Stimulated activated CD8-positive, alpha-beta memory T cell treated with anti-CD3 and anti-CD28 coated beads, Interleukin-12 subunit alpha, Interleukin-12 subunit beta, amount 100 ng/mL, for 1 hour (primary cell): ENCODE measurements at regions not wholly inside any gene's neighbourhood (a gene's known extent, or its start where the extent isn't known, plus 50 kb on each side); places are given as distances from the start of the nearest gene placed in this dataset.

Experiments used
- DNase-seq: peaks from one replicate; pipeline ENCODE4 v3.0.0-alpha.2; 2020; ENCODE audit warnings: low read depth

DNA sequence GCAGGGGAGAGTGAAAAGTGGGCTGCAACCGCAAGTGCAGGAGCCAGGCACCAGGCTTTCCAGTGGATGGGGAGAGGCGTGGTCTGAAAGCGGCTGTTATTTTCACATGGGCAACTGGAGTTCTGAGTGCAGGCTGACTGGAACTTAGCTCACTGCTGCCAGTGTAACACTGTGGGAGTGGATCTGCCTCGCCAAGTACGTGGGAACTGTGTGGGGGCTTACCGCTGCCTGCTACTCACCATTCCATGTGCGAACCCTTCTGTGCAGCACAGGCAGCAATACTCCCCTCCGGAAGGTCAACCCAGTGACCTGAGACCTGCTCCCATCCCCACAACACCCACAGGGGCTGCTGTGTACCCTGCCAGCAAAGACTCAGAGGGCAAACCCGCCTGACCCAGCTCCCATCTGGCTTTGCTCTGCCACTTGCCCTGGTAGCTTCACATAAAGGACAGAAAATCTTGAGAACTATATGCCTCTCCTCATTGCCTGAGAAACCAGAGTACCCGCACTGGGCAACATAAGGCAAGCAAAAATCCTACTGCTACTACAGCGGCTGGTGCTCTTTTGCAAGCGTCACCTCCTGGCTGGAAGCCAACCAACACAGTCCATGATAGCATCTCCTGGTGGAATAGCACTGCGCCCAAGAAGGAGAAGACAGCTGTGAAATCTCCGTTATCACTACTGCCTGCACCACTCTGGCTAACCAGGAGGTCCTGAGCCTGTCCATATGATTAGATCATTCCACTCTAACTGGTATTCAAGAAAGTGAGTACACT lies 54.4 kb upstream of the SIRPG start:
- no peak for DNase-seq

DNA sequence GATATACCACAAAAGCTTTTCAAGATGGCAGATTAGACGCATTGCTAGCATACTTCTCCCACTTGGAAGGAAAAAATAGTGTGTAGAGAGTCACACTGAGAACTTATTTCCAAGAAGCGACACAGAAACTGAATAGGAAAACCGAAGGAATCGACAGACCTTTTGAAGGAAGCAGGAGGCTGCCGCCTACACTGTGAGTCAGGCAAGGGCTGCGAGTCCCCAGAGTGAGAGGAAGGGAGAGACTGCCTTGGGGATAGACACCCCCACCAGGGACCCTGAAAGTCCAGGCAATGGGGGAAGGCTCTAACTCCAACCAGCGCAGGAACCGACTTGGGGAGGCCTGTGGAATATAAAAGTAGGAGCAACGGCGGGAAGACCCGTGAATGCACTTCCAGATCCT lies 53.7 kb upstream of the SIRPG start:
- DNase-seq: no peak

DNA sequence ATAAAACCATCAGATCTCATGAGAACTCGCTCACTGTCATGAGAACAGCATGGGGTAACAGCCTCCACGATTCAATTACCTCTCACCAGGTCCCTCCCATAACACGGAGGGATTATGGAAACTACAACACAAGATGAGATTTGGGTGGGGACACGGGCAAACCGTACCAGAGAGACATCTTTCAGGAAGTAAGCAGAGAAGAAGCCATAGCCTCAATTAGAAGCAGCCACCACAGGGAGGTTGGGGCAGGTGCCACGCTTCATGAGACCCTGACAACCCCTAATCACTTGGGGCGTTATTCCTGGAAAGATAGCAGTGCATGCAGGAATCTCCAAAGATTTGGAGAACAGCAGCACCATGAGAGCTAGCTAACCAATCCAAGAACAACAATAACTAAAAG lies 52.9 kb upstream of the SIRPG start:
- DNase-seq: no peak

DNA sequence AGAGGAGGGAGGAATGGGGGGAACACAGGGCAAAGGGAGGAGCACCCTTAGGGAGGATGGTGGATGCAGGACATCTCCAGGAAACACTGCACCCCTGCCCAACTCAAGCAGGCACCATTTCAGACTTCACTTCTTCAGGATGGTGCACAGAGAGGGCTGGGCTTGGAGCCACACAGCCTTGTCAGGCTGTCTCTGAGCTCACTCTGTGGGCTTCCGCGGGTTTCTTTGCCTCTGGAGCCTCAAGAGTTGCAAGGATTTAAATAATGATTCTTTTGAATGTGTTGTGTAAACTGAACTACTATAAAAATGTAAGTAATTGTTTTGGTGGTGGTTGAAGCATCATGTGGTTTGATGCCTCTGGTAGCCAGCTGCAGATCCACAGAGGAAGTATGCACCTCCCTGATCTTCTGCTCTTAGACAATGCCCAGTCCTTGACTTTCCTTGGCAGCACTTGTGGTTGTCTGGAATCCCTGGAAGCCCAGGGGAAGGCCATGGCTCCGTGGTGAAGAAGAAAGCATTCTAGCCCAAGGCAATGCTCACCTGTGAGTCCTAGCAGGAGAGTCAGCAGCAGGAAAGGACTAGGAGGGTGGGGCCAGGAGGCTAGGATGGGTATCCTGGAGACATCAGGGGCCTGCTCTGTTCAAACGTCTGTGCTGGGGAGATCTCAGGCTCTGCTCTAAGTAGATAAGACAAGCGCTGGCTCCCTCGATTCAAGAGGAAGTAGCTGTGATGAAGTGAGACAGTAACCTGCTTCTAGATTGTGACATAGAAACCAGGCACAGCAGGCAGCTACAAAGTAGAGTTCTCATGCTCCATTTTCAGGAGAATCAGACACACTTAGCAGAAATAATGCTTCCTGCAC lies 50.2 kb upstream of the SIRPG start:
- DNase-seq: no peak
